HFF-Myc (cell line): ENCODE measurements at regions not wholly inside any gene's neighbourhood (a gene's known extent, or its start where the extent isn't known, plus 50 kb on each side); places are given as distances from the start of the nearest gene placed in this dataset.
A peak's percentile ranks its signal among the peaks of the same experiment; 100 is the strongest.

Source experiments
- DNase-seq: peaks from one replicate; pipeline ENCODE4 v3.0.0-alpha.2; 2011; ENCODE audit warnings: low read depth; ENCODE audit errors: extremely low read depth
- H3K4me3 ChIP-seq: replicated peaks from 2 replicates; pipeline ENCODE4 v1.5.1; 2011; ENCODE audit warnings: low read depth, mild to moderate bottlenecking, control low read depth, low read length
- CTCF ChIP-seq: IDR thresholded peaks from 2 replicates; pipeline ENCODE4 v1.5.1; 2012; ENCODE audit warnings: mild to moderate bottlenecking, low read depth, low read length, control low read depth; ENCODE audit errors: missing control alignments

- peak; percentile 51 for DNase-seq
- H3K4me3 ChIP-seq: no peak overlapping the region
- no peak for TF ChIP-seq CTCF
Measured at GRCh38 chr6:74284284-74284683, 588.3 kb downstream of the CD109 start.

- TF ChIP-seq CTCF: no peak
- DNase-seq: no peak
- H3K4me3 ChIP-seq: no peak overlapping the region
Measured at GRCh38 chr6:74283532-74283931, 587.5 kb downstream of the CD109 start.

- no peak overlapping the region for H3K4me3 ChIP-seq
- DNase-seq: no peak
- TF ChIP-seq CTCF: no peak
Measured at GRCh38 chr6:74282143-74282689, 586.2 kb downstream of the CD109 start.

GRCh38 chr6:74280130-74280692 is 584.2 kb downstream of the CD109 start:
- no peak overlapping the region for H3K4me3 ChIP-seq
- DNase-seq: no peak
- peak; percentile 41 for TF ChIP-seq CTCF

- TF ChIP-seq CTCF: no peak
- H3K4me3 ChIP-seq: no peak overlapping the region
- no peak for DNase-seq
Measured at GRCh38 chr6:74277777-74278186, 581.8 kb downstream of the CD109 start.

- TF ChIP-seq CTCF: no peak
- no peak for DNase-seq
- no peak overlapping the region for H3K4me3 ChIP-seq
Measured at GRCh38 chr6:74273541-74273940, 577.5 kb downstream of the CD109 start.

GRCh38 chr6:74269600-74269858 is 573.5 kb downstream of the CD109 start:
- no peak overlapping the region for H3K4me3 ChIP-seq
- no peak for TF ChIP-seq CTCF
- no peak for DNase-seq
